ENCODE measurements at regions not wholly inside any gene's neighbourhood (a gene's known extent, or its start where the extent isn't known, plus 50 kb on each side); places are given as distances from the start of the nearest gene placed in this dataset.

GRCh38 chr3:163543662-163544061 lies 1534.6 kb downstream of the SI start:
- H3K27ac ChIP-seq (ENCODE audit: low read depth, low read length, poor library complexity, severe bottlenecking): no peak overlapping the region
- H3K9me2 ChIP-seq (ENCODE audit: low read depth, low read length): no peaks in the 10 kb centered on the region
- no peak for TF ChIP-seq EZH2 (IDR thresholded peaks at IDR 0.05; ENCODE audit: borderline replicate concordance, low read length)
- H3K27me3 ChIP-seq (ENCODE audit: insufficient read depth, low read length): no peaks in the 10 kb centered on the region
- H3K9me3 ChIP-seq (ENCODE audit: low read length): no peaks in the 10 kb centered on the region
- H3K4me1 ChIP-seq (ENCODE audit: insufficient read depth, low read length, severe bottlenecking): no peaks in the 10 kb centered on the region
- H3K9ac ChIP-seq (ENCODE audit: low read length): no peak overlapping the region
- no peak overlapping the region for H2AFZ ChIP-seq (ENCODE audit: low read length)
- no peak overlapping the region for H3K4me2 ChIP-seq (ENCODE audit: low read length)
- H4K20me1 ChIP-seq (ENCODE audit: insufficient read depth, low read length): no peaks in the 10 kb centered on the region
- H3F3A ChIP-seq (ENCODE audit: insufficient read depth, low read length): no peaks in the 10 kb centered on the region
- H3K36me3 ChIP-seq (ENCODE audit: insufficient read depth, low read length): no peaks in the 10 kb centered on the region
- no peak overlapping the region for H3K4me3 ChIP-seq (ENCODE audit: low read depth, low read length, poor library complexity, severe bottlenecking)
- no peaks in the 10 kb centered on the region for H3K79me2 ChIP-seq (ENCODE audit: insufficient read depth, low read length)

- Histone ChIP-seq H3K27ac (ENCODE audit: low read depth, low read length, poor library complexity, severe bottlenecking) (no peak overlapping the region), H3K9me2 (ENCODE audit: low read depth, low read length) (no peaks in the 10 kb centered on the region), H3K9ac (ENCODE audit: low read length) (no peak overlapping the region), H3K4me1 (ENCODE audit: insufficient read depth, low read length, severe bottlenecking) (no peaks in the 10 kb centered on the region), H4K20me1 (ENCODE audit: insufficient read depth, low read length) (no peaks in the 10 kb centered on the region), H2AFZ (ENCODE audit: low read length) (no peak overlapping the region), H3K4me3 (ENCODE audit: low read depth, low read length, poor library complexity, severe bottlenecking) (no peak overlapping the region), H3K27me3 (ENCODE audit: insufficient read depth, low read length) (no peaks in the 10 kb centered on the region), H3F3A (ENCODE audit: insufficient read depth, low read length) (no peaks in the 10 kb centered on the region), H3K9me3 (ENCODE audit: low read length) (no peaks in the 10 kb centered on the region), H3K79me2 (ENCODE audit: insufficient read depth, low read length) (no peaks in the 10 kb centered on the region), H3K36me3 (ENCODE audit: insufficient read depth, low read length) (no peaks in the 10 kb centered on the region), H3K4me2 (ENCODE audit: low read length) (no peak overlapping the region)
- TF ChIP-seq CTCF (IDR thresholded peaks at IDR 0.05; ENCODE audit: low read length) (no peak), EZH2 (IDR thresholded peaks at IDR 0.05; ENCODE audit: borderline replicate concordance, low read length) (no peak)
Measured at GRCh38 chr3:163541629-163542028, 1536.7 kb downstream of the SI start.

- H3K27me3 ChIP-seq (ENCODE audit: insufficient read depth, low read length): no peaks in the 10 kb centered on the region
- no peak overlapping the region for H2AFZ ChIP-seq (ENCODE audit: low read length)
- no peak overlapping the region for H3K9ac ChIP-seq (ENCODE audit: low read length)
- TF ChIP-seq EZH2 (IDR thresholded peaks at IDR 0.05; ENCODE audit: borderline replicate concordance, low read length): no peak
- no peak for TF ChIP-seq CTCF (IDR thresholded peaks at IDR 0.05; ENCODE audit: low read length)
- H3K9me2 ChIP-seq (ENCODE audit: low read depth, low read length): no peaks in the 10 kb centered on the region
- H3K4me3 ChIP-seq (ENCODE audit: low read depth, low read length, poor library complexity, severe bottlenecking): no peak overlapping the region
- H3K27ac ChIP-seq (ENCODE audit: low read depth, low read length, poor library complexity, severe bottlenecking): no peak overlapping the region
- no peaks in the 10 kb centered on the region for H3K36me3 ChIP-seq (ENCODE audit: insufficient read depth, low read length)
- H3F3A ChIP-seq (ENCODE audit: insufficient read depth, low read length): no peaks in the 10 kb centered on the region
- H4K20me1 ChIP-seq (ENCODE audit: insufficient read depth, low read length): no peaks in the 10 kb centered on the region
- H3K4me1 ChIP-seq (ENCODE audit: insufficient read depth, low read length, severe bottlenecking): no peaks in the 10 kb centered on the region
- H3K79me2 ChIP-seq (ENCODE audit: insufficient read depth, low read length): no peaks in the 10 kb centered on the region
- H3K9me3 ChIP-seq (ENCODE audit: low read length): no peaks in the 10 kb centered on the region
- no peak overlapping the region for H3K4me2 ChIP-seq (ENCODE audit: low read length)
Measured at GRCh38 chr3:163538387-163538786, 1539.9 kb downstream of the SI start.

GRCh38 chr3:163533381-163533780 lies 1544.9 kb downstream of the SI start:
- no peaks in the 10 kb centered on the region for H3K4me1 ChIP-seq (ENCODE audit: insufficient read depth, low read length, severe bottlenecking)
- no peaks in the 10 kb centered on the region for H3K36me3 ChIP-seq (ENCODE audit: insufficient read depth, low read length)
- H3K27me3 ChIP-seq (ENCODE audit: insufficient read depth, low read length): no peaks in the 10 kb centered on the region
- H3F3A ChIP-seq (ENCODE audit: insufficient read depth, low read length): no peaks in the 10 kb centered on the region
- H3K79me2 ChIP-seq (ENCODE audit: insufficient read depth, low read length): no peaks in the 10 kb centered on the region
- no peak overlapping the region for H3K27ac ChIP-seq (ENCODE audit: low read depth, low read length, poor library complexity, severe bottlenecking)
- H4K20me1 ChIP-seq (ENCODE audit: insufficient read depth, low read length): no peaks in the 10 kb centered on the region
- TF ChIP-seq CTCF (IDR thresholded peaks at IDR 0.05; ENCODE audit: low read length) (no peak), EZH2 (IDR thresholded peaks at IDR 0.05; ENCODE audit: borderline replicate concordance, low read length) (no peak)
- H3K9ac ChIP-seq (ENCODE audit: low read length): no peak overlapping the region
- H3K4me2 ChIP-seq (ENCODE audit: low read length): no peak overlapping the region
- no peaks in the 10 kb centered on the region for H3K9me3 ChIP-seq (ENCODE audit: low read length)
- no peak overlapping the region for H3K4me3 ChIP-seq (ENCODE audit: low read depth, low read length, poor library complexity, severe bottlenecking)
- H3K9me2 ChIP-seq (ENCODE audit: low read depth, low read length): no peaks in the 10 kb centered on the region
- no peak overlapping the region for H2AFZ ChIP-seq (ENCODE audit: low read length)
